GM12891 (cell line): ENCODE measurements at regions not wholly inside any gene's neighbourhood (a gene's known extent, or its start where the extent isn't known, plus 50 kb on each side); places are given as distances from the start of the nearest gene placed in this dataset.

Experiments
- POLR2A ChIP-seq: IDR thresholded peaks from 2 replicates; pipeline ENCODE4 v1.6.1; 2011; ENCODE audit warnings: low read depth, low read length, control low read depth
- POLR2AphosphoS5 ChIP-seq: IDR thresholded peaks from 2 replicates; pipeline ENCODE4 v1.6.1; 2011; ENCODE audit warnings: low read depth, low read length, control low read depth
- SPI1 ChIP-seq: IDR thresholded peaks from 2 replicates; pipeline ENCODE4 v1.6.1; 2011; ENCODE audit warnings: low read depth, low read length, control low read depth
- TAF1 ChIP-seq: IDR thresholded peaks from 2 replicates; pipeline ENCODE4 v1.6.1; 2011; ENCODE audit warnings: low read depth, low read length, control low read depth

- TF ChIP-seq TAF1 = no peak
- TF ChIP-seq POLR2A = no peak
- no peak for TF ChIP-seq SPI1
- TF ChIP-seq POLR2AphosphoS5 = no peak
Measured at GRCh38 chr9:81833563-81834345, 94.5 kb upstream of the SPATA31D4 start.
